Hepatocyte (in vitro differentiated cells): ENCODE measurements at regions not wholly inside any gene's neighbourhood (a gene's known extent, or its start where the extent isn't known, plus 50 kb on each side); places are given as distances from the start of the nearest gene placed in this dataset.

Experiments
- DNase-seq: peaks from one replicate; pipeline ENCODE4 v3.0.0-alpha.2; 2016; ENCODE audit warnings: low spot score
- H2AFZ ChIP-seq: fragments of 200-600 bp; sonication (generic); 2 replicates; pipeline ENCODE4 v1.6.0; 2016; ENCODE audit warnings: antibody characterized with exemption, mild to moderate bottlenecking
- H3K27ac ChIP-seq: fragments of 200-600 bp; sonication (generic); 2 replicates; pipeline ENCODE4 v1.5.1; 2016; ENCODE audit warnings: mild to moderate bottlenecking
- H3K27me3 ChIP-seq: fragments of 200-600 bp; sonication (generic); 2 replicates; pipeline ENCODE4 v1.6.1; 2016
- H3K36me3 ChIP-seq: fragments of 200-600 bp; sonication (generic); replicated peaks from 2 replicates; pipeline ENCODE4 v1.5.1; 2016; ENCODE audit warnings: low read depth; ENCODE audit not compliant: insufficient read depth
- H3K4me1 ChIP-seq: fragments of 200-600 bp; sonication (generic); 2 replicates; pipeline ENCODE4 v1.5.1; 2016; ENCODE audit warnings: mild to moderate bottlenecking, moderate library complexity; ENCODE audit not compliant: insufficient read depth
- H3K4me2 ChIP-seq: fragments of 200-600 bp; sonication (generic); 2 replicates; pipeline ENCODE4 v1.6.0; 2016
- H3K4me3 ChIP-seq: fragments of 200-600 bp; sonication (generic); 2 replicates; pipeline ENCODE4 v1.5.1; 2016; ENCODE audit warnings: mild to moderate bottlenecking
- H3K79me2 ChIP-seq: fragments of 200-600 bp; sonication (generic); 2 replicates; pipeline ENCODE4 v1.6.0; 2017; ENCODE audit warnings: mild to moderate bottlenecking
- H3K9me2 ChIP-seq: fragments of 200-600 bp; sonication (generic); replicated peaks from 2 replicates; pipeline ENCODE4 v1.6.0; 2017; ENCODE audit warnings: mild to moderate bottlenecking; ENCODE audit not compliant: insufficient read depth
- H3K9me3 ChIP-seq: fragments of 200-600 bp; sonication (generic); 2 replicates; pipeline ENCODE4 v1.5.1; 2016; ENCODE audit warnings: low read depth, mild to moderate bottlenecking
- H4K20me1 ChIP-seq: fragments of 200-600 bp; sonication (generic); 2 replicates; pipeline ENCODE4 v1.6.0; 2016; ENCODE audit warnings: mild to moderate bottlenecking; ENCODE audit not compliant: insufficient read depth, poor library complexity, severe bottlenecking
- EZH2 ChIP-seq: fragments of 200-600 bp; sonication (generic); IDR thresholded peaks from 2 replicates; pipeline ENCODE4 v1.6.1; 2016; ENCODE audit warnings: antibody characterized with exemption, mild to moderate bottlenecking, borderline replicate concordance
- EZH2phosphoT487 ChIP-seq: fragments of 200-600 bp; sonication (generic); IDR thresholded peaks from one replicate; pipeline ENCODE4 v1.6.1; 2018; ENCODE audit warnings: antibody characterized with exemption, mild to moderate bottlenecking, low read depth, moderate library complexity; ENCODE audit not compliant: unreplicated experiment, severe bottlenecking
- WGBS: methylation state at CpG from one replicate; pipeline ENCODE4 v1.1.6; 2016; ENCODE audit warnings: low lambda C conversion rate; ENCODE audit errors: missing lambda C conversion rate; 5-methylcytosine and 5-hydroxymethylcytosine counted together
- TF ChIP-seq, protein P1 (sequence below): fragments of 200-600 bp; sonication (generic); IDR thresholded peaks from 2 replicates; pipeline ENCODE4 v1.5.1; 2016; ENCODE audit warnings: antibody characterized with exemption, mild to moderate bottlenecking; ENCODE audit not compliant: poor library complexity

DNA sequence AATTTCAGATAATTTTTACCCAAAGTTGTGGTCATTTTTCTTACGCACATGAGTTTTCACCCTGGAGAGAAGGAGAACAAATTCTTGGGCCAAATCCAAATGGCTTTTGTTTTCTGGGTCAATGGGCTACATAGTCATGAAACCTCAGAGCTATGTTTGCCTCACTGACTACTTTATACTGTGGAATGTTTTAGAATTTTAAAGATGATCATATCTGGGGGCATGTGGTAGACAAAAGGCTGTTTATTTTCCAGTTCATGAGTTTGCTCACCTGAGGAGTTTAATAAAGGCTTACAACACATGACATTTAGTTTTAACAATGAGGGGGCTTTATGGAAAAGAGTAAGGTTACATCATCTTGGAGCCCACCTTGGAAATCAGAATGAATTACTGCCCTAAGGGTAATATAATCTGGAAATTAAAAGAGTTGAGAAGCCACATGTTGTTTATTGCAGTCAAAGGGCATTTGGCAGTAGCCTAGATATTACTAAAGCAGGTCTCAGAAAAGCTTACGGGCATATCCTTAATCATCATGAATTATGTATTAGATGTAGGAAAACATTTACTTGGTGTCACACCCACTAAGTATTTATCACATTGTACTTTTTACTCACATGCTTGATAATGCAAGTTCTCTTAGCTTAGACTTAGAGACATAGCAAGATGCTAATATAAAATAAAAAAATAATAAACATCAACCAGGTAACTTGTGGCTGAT, 466.1 kb downstream of the EDEM1 start:
- Histone ChIP-seq H3K79me2 (no peaks in the 10 kb centered on the region), H3K27me3 (no peaks in the 10 kb centered on the region), H2AFZ (no peak overlapping the region), H3K9me3 (no peaks in the 10 kb centered on the region), H4K20me1 (no peaks in the 10 kb centered on the region), H3K9me2 (no peaks in the 10 kb centered on the region), H3K4me1 (no peaks in the 10 kb centered on the region), H3K4me3 (no peak overlapping the region), H3K36me3 (no peaks in the 10 kb centered on the region), H3K4me2 (no peak overlapping the region), H3K27ac (no peak overlapping the region)
- no peak for DNase-seq
- TF ChIP-seq EZH2phosphoT487 (no peak), EZH2 (no peak)
- TF ChIP-seq, protein P1, sequence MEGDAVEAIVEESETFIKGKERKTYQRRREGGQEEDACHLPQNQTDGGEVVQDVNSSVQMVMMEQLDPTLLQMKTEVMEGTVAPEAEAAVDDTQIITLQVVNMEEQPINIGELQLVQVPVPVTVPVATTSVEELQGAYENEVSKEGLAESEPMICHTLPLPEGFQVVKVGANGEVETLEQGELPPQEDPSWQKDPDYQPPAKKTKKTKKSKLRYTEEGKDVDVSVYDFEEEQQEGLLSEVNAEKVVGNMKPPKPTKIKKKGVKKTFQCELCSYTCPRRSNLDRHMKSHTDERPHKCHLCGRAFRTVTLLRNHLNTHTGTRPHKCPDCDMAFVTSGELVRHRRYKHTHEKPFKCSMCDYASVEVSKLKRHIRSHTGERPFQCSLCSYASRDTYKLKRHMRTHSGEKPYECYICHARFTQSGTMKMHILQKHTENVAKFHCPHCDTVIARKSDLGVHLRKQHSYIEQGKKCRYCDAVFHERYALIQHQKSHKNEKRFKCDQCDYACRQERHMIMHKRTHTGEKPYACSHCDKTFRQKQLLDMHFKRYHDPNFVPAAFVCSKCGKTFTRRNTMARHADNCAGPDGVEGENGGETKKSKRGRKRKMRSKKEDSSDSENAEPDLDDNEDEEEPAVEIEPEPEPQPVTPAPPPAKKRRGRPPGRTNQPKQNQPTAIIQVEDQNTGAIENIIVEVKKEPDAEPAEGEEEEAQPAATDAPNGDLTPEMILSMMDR: no peak
- WGBS: 70% methylated on average over 2 of the region's 2 CpGs

- Histone ChIP-seq H3K4me2 (no peak overlapping the region), H3K4me3 (no peak overlapping the region), H3K9me2 (no peaks in the 10 kb centered on the region), H3K36me3 (no peaks in the 10 kb centered on the region), H3K27ac (no peak overlapping the region), H4K20me1 (no peaks in the 10 kb centered on the region), H3K9me3 (no peaks in the 10 kb centered on the region), H3K4me1 (no peaks in the 10 kb centered on the region), H3K79me2 (no peaks in the 10 kb centered on the region), H3K27me3 (no peaks in the 10 kb centered on the region), H2AFZ (no peak overlapping the region)
- TF ChIP-seq, protein P1: no peak
- TF ChIP-seq EZH2 (no peak), EZH2phosphoT487 (no peak)
- no peak for DNase-seq
- WGBS: 74% methylated on average over 5 of the region's 5 CpGs
Observed at GRCh38 chr3:5657106-5657505, 469.6 kb downstream of the EDEM1 start.

- Histone ChIP-seq H3K27me3 (no peaks in the 10 kb centered on the region), H3K4me3 (no peak overlapping the region), H3K27ac (no peak overlapping the region), H4K20me1 (no peaks in the 10 kb centered on the region), H3K36me3 (no peaks in the 10 kb centered on the region), H3K4me1 (no peaks in the 10 kb centered on the region), H3K79me2 (no peaks in the 10 kb centered on the region), H3K9me2 (no peaks in the 10 kb centered on the region), H2AFZ (no peak overlapping the region), H3K9me3 (no peaks in the 10 kb centered on the region), H3K4me2 (no peak overlapping the region)
- TF ChIP-seq EZH2phosphoT487 (no peak), EZH2 (no peak)
- TF ChIP-seq, protein P1: no peak
- WGBS: 91% methylated on average over 1 of the region's 1 CpG
- DNase-seq: no peak
Observed at GRCh38 chr3:5663601-5664000, 476.1 kb downstream of the EDEM1 start.
